ENCODE measurements at regions not wholly inside any gene's neighbourhood (a gene's known extent, or its start where the extent isn't known, plus 50 kb on each side); places are given as distances from the start of the nearest gene placed in this dataset.

DNA sequence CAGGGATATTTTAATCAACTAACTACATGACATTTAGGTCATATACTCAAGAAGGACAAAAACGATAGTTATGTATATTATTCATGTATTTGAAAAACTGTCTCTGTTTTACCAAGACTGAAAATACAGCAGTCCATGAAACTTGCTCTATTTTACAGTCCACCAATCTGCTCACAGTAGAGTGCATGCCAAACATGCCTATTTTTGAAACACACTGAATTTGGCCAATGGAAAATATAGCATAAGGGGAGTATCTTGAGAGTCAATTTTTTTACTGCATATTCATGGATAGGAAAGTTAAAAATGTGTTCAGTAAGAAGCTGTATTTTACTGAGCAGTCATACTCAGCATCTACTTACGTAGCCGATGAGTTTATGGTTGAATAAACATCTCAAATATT is 621.2 kb upstream of the CHORDC1 start:
- Histone ChIP-seq H3K4me3 (no peak overlapping the region), H3K4me1 (ENCODE audit: control insufficient read depth in 1 of 2, low read depth in 2 of 2) (no peaks in the 10 kb centered on the region)
- no peak for DNase-seq (ENCODE audit: low spot score)

GRCh38 chr11:90842681-90843080 is 619.8 kb upstream of the CHORDC1 start:
- no peak for ATAC-seq (ENCODE audit: insufficient number of reproducible peaks, low FRiP score, low read depth)

More for the DNA sequence above, 621.2 kb upstream of the CHORDC1 start:
- H3K36me3 ChIP-seq, result no peaks in the 10 kb centered on the region
- H3K27me3 ChIP-seq (replicated peaks; ENCODE audit: insufficient read depth), result no peaks in the 10 kb centered on the region
- H3K9me3 ChIP-seq, result no peaks in the 10 kb centered on the region
- ATAC-seq (ENCODE audit: insufficient number of reproducible peaks, low FRiP score, low read depth), result no peak
- H3K27ac ChIP-seq, result no peak overlapping the region
- TF ChIP-seq, protein P1, sequence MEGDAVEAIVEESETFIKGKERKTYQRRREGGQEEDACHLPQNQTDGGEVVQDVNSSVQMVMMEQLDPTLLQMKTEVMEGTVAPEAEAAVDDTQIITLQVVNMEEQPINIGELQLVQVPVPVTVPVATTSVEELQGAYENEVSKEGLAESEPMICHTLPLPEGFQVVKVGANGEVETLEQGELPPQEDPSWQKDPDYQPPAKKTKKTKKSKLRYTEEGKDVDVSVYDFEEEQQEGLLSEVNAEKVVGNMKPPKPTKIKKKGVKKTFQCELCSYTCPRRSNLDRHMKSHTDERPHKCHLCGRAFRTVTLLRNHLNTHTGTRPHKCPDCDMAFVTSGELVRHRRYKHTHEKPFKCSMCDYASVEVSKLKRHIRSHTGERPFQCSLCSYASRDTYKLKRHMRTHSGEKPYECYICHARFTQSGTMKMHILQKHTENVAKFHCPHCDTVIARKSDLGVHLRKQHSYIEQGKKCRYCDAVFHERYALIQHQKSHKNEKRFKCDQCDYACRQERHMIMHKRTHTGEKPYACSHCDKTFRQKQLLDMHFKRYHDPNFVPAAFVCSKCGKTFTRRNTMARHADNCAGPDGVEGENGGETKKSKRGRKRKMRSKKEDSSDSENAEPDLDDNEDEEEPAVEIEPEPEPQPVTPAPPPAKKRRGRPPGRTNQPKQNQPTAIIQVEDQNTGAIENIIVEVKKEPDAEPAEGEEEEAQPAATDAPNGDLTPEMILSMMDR (IDR thresholded peaks at IDR 0.05), result no peak

GRCh38 chr11:90840071-90840470 is 617.2 kb upstream of the CHORDC1 start:
- Histone ChIP-seq H3K4me1 (ENCODE audit: control insufficient read depth in 1 of 2, low read depth in 2 of 2) (no peaks in the 10 kb centered on the region), H3K36me3 (no peaks in the 10 kb centered on the region), H3K9me3 (no peaks in the 10 kb centered on the region), H3K27ac (no peak overlapping the region), H3K27me3 (replicated peaks; ENCODE audit: insufficient read depth) (no peaks in the 10 kb centered on the region), H3K4me3 (no peak overlapping the region)
- DNase-seq (ENCODE audit: low spot score), result no peak
- no peak for ATAC-seq (ENCODE audit: insufficient number of reproducible peaks, low FRiP score, low read depth)
- TF ChIP-seq, protein P1 (IDR thresholded peaks at IDR 0.05), result no peak

More at GRCh38 chr11:90842681-90843080, 619.8 kb upstream of the CHORDC1 start:
- TF ChIP-seq, protein P1 (IDR thresholded peaks at IDR 0.05), result no peak
- Histone ChIP-seq H3K27me3 (replicated peaks; ENCODE audit: insufficient read depth) (no peaks in the 10 kb centered on the region), H3K4me3 (no peak overlapping the region), H3K36me3 (no peaks in the 10 kb centered on the region), H3K9me3 (no peaks in the 10 kb centered on the region), H3K27ac (no peak overlapping the region), H3K4me1 (ENCODE audit: control insufficient read depth in 1 of 2, low read depth in 2 of 2) (no peaks in the 10 kb centered on the region)
- DNase-seq (ENCODE audit: low spot score), result no peak

DNA sequence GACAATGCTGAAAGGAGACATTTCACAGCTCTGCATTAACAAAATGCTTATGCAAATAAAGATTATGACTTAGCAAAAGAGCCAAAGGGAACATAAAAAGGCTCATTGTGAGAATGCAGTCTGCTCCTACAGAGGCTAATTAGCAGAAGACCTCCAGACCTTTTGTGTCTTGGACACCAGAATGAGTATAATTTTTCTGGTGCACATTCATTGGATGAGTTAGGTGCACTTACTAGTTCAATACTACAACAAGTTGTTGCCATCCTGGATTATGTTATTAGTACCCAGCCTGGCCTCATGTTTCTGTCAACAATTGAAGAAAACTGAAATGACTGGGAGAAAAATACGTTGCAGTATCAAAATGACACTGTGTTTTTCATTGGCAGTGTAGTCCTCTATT is 613.2 kb upstream of the CHORDC1 start:
- Histone ChIP-seq H3K36me3 (no peaks in the 10 kb centered on the region), H3K4me1 (ENCODE audit: control insufficient read depth in 1 of 2, low read depth in 2 of 2) (no peaks in the 10 kb centered on the region), H3K27me3 (replicated peaks; ENCODE audit: insufficient read depth) (no peaks in the 10 kb centered on the region), H3K9me3 (no peaks in the 10 kb centered on the region), H3K27ac (no peak overlapping the region), H3K4me3 (no peak overlapping the region)
- ATAC-seq (ENCODE audit: insufficient number of reproducible peaks, low FRiP score, low read depth), result no peak
- DNase-seq (ENCODE audit: low spot score), result no peak
- TF ChIP-seq, protein P1 (IDR thresholded peaks at IDR 0.05), result no peak

DNA sequence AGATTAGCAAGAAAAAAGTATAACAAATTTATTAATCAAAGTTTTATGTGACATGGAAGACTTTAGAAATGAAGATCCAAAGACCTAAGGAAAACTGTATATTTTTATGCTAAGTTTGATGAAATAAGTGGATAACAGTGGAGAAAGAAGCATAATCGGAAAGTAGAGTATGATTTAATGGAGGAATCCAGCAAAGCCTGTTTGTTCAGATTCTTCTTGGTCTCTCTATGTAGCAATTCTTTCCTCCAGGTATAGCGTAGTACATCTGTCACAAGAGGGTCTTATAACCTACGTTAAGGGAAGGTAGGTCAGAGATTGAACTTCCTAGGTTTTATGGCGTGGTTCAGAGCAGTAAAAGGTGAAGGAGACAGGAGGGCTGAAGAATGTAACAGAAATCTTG is 600.6 kb upstream of the CHORDC1 start:
- H3K4me3 ChIP-seq, result no peak overlapping the region
- H3K36me3 ChIP-seq, result no peaks in the 10 kb centered on the region
- no peaks in the 10 kb centered on the region for H3K4me1 ChIP-seq (ENCODE audit: control insufficient read depth in 1 of 2, low read depth in 2 of 2)
- H3K27me3 ChIP-seq (replicated peaks; ENCODE audit: insufficient read depth), result no peaks in the 10 kb centered on the region
- ATAC-seq (ENCODE audit: insufficient number of reproducible peaks, low FRiP score, low read depth) (no peak), DNase-seq (ENCODE audit: low spot score) (no peak)
- H3K9me3 ChIP-seq, result no peaks in the 10 kb centered on the region
- H3K27ac ChIP-seq, result no peak overlapping the region
- TF ChIP-seq, protein P1 (IDR thresholded peaks at IDR 0.05), result no peak
